K562 (cell line): ENCODE measurements at regions not wholly inside any gene's neighbourhood (a gene's known extent, or its start where the extent isn't known, plus 50 kb on each side); places are given as distances from the start of the nearest gene placed in this dataset.

Experiments used
- ATAC-seq: fragments of 200-7000 bp; cut with Tn5 transposase; 3 replicates; pipeline ENCODE4 v1.9.1; 2020; ENCODE audit warnings: moderate library complexity
- BruUV-seq: library from RNA; stranded (reverse); fragments of 400-500 nt; replicated peaks from 2 replicates; lab custom pipeline; 2021; lab: Mats Ljungman, UMichigan
- CTCF ChIA-PET: fragments of 300-600 bp; formaldehyde crosslinking; extraction: SDS; loops from one replicate; lab custom pipeline; 2021; ENCODE audit warnings: low intra/inter-chr PET ratio; lab: Yijun Ruan, JAX
- POLR2A ChIA-PET: fragments of 300-600, 350-650 bp; sonication (Branson Sonifier 250); formaldehyde crosslinking; extraction: SDS; loops from one replicate; lab custom pipeline; 2021; ENCODE audit warnings: antibody characterized with exemption, inconsistent platforms; lab: Yijun Ruan, JAX
- DNase-seq, 4 experiments: peaks; one replicate each; pipeline versions ENCODE4 v3.0.0 to v3.0.0-alpha.2; 2011 to 2018; ENCODE audit warnings: low spot score in 3 of 4, mixed read lengths in 3 of 4; ENCODE audit errors: extremely low read depth in 1 of 4
- FAIRE-seq: peaks from 2 replicates; lab custom pipeline; 2011; peaks lifted over from hg19 to GRCh38; lab: Jason Lieb, UNC
- H2AFZ ChIP-seq: 2 replicates; pipeline ENCODE4 v1.6.0; 2011; ENCODE audit warnings: low read depth, low read length, control low read depth, inconsistent platforms
- H3K27ac ChIP-seq: fragments of 200-600 bp; 3 replicates; pipeline ENCODE4 v1.8.0; 2011; ENCODE audit warnings: low read depth, mild to moderate bottlenecking, control low read depth, inconsistent platforms, low read length, moderate library complexity, mixed read lengths; ENCODE audit errors: extremely low read depth
- H3K27me3 ChIP-seq, 2 experiments: fragments of 300-600 bp in 1 of 2; 2 replicates in 1 of 2; 3 replicates in 1 of 2; pipeline versions ENCODE4 v1.6.0 to v1.8.0; 2011; ENCODE audit warnings: inconsistent platforms in 2 of 2, low read length in 2 of 2, mild to moderate bottlenecking in 1 of 2, mixed read lengths in 1 of 2, moderate library complexity in 1 of 2; ENCODE audit not compliant: control insufficient read depth in 2 of 2, insufficient read depth in 2 of 2
- H3K36me3 ChIP-seq: fragments of 300-600 bp; 3 replicates; pipeline ENCODE4 v1.8.0; 2011; ENCODE audit warnings: mild to moderate bottlenecking, low read length, inconsistent platforms; ENCODE audit not compliant: control insufficient read depth, insufficient read depth
- H3K4me1 ChIP-seq, 2 experiments: fragments of 200-600 bp in 1 of 2; replicated peaks in 1 of 2; 2 replicates in 1 of 2; 3 replicates in 1 of 2; pipeline versions ENCODE4 v1.5.1 to v1.8.0; 2011; ENCODE audit warnings: inconsistent platforms in 2 of 2, low read length in 2 of 2, mild to moderate bottlenecking in 1 of 2, mixed read lengths in 1 of 2, moderate library complexity in 1 of 2; ENCODE audit not compliant: control insufficient read depth in 2 of 2, insufficient read depth in 2 of 2
- H3K4me2 ChIP-seq: 2 replicates; pipeline ENCODE4 v1.6.1; 2011; ENCODE audit warnings: low read length, control low read depth, inconsistent platforms, mixed read lengths; ENCODE audit not compliant: insufficient read depth
- H3K4me3 ChIP-seq: fragments of 200-600 bp; sonication (generic), shearing (Covaris generic); 2 replicates; pipeline ENCODE4 v1.5.1; 2016; ENCODE audit warnings: control low read depth, inconsistent platforms
- H3K79me2 ChIP-seq: fragments of 200-600 bp; 3 replicates; pipeline ENCODE4 v1.8.0; 2011; ENCODE audit warnings: low read length, inconsistent platforms; ENCODE audit not compliant: control insufficient read depth, insufficient read depth
- H3K9ac ChIP-seq, 2 experiments: 2 replicates each; pipeline versions ENCODE4 v1.6.0 to v1.6.1; 2011; ENCODE audit warnings: low read depth in 2 of 2, low read length in 2 of 2, control low read depth in 1 of 2, inconsistent platforms in 1 of 2, mild to moderate bottlenecking in 1 of 2, mixed read lengths in 1 of 2; ENCODE audit not compliant: insufficient read depth in 1 of 2
- H3K9me1 ChIP-seq: one replicate; pipeline ENCODE4 v1.6.0; 2011; ENCODE audit warnings: inconsistent platforms, mild to moderate bottlenecking, low read length, moderate library complexity; ENCODE audit not compliant: control insufficient read depth, insufficient read depth
- H3K9me3 ChIP-seq: replicated peaks from 2 replicates; pipeline ENCODE4 v1.5.1; 2011; ENCODE audit warnings: low read depth, low read length, inconsistent platforms; ENCODE audit not compliant: control insufficient read depth, insufficient read depth
- H4K20me1 ChIP-seq: replicated peaks from 2 replicates; pipeline ENCODE4 v1.6.1; 2011; ENCODE audit warnings: low read length, inconsistent platforms, mixed read lengths; ENCODE audit not compliant: control insufficient read depth, insufficient read depth
- CEBPG ChIP-seq, 3 experiments: fragments of 200-800 bp in 1 of 3; sonication (Bioruptor generic) in 1 of 3; sonication (generic) in 1 of 3; formaldehyde crosslinking in 1 of 3; IDR thresholded peaks in 2 of 3; conservative IDR thresholded peaks in 1 of 3; 2 replicates each; pipeline versions ENCODE4 v1.6.1 to v1.8.0; 2016 to 2022; ENCODE audit warnings: missing compliant biosample characterization in 2 of 3, missing genetic modification characterization in 2 of 3, mild to moderate bottlenecking in 1 of 3, missing genetic modification reagents in 1 of 3
- HCFC1 ChIP-seq: IDR thresholded peaks from 2 replicates; pipeline ENCODE4 v1.6.1; 2012; ENCODE audit warnings: low read depth, low read length, improper control_type of control experiment
- HNRNPL ChIP-seq: fragments of 200-400 bp; formaldehyde crosslinking; IDR thresholded peaks from 2 replicates; pipeline ENCODE4 v1.6.1; 2017; ENCODE audit warnings: low read depth, mild to moderate bottlenecking, low read length
- SIRT6 ChIP-seq: IDR thresholded peaks from one replicate; pipeline ENCODE4 v1.6.1; 2012; ENCODE audit warnings: low read depth, mild to moderate bottlenecking, control low read depth, inconsistent platforms, low read length, moderate library complexity
- SMC3 ChIP-seq: conservative IDR thresholded peaks from 2 replicates; pipeline ENCODE4 v1.6.1; 2011; ENCODE audit warnings: low read depth, low read length, improper control_type of control experiment; ENCODE audit not compliant: insufficient read depth
- ZNF354B ChIP-seq: fragments of 250-450 bp; sonication (Bioruptor Pico); IDR thresholded peaks from 2 replicates; pipeline ENCODE4 v1.4.0; 2020
- WGBS: fragments of 100-300 bp; shearing (Covaris generic); methylation state at CpG from one replicate; pipeline ENCODE4 v1.1.6; 2016; ENCODE audit warnings: low coverage, mixed read lengths; ENCODE audit not compliant: insufficient coverage; ENCODE audit errors: missing lambda C conversion rate; 5-methylcytosine and 5-hydroxymethylcytosine counted together
- in situ Hi-C: fragments of 300-500 bp; cut with MboI; formaldehyde crosslinking; loops from 4 replicates; pipeline ENCODE4 v1.15.0; 2018; ENCODE audit warnings: inconsistent platforms, mixed read lengths
- intact Hi-C: fragments of 100-400 bp; cut with micrococcal nuclease; formaldehyde crosslinking; loops from 2 replicates; pipeline ENCODE4 v1.14.2; 2022
- TF ChIP-seq, protein P1 (sequence below): fragments of 250-450 bp; sonication (Bioruptor Pico); IDR thresholded peaks from 2 replicates; pipeline ENCODE4 v1.4.0; 2020; ENCODE audit warnings: borderline replicate concordance
- TF ChIP-seq, protein P2 (sequence below): sonication (generic); formaldehyde crosslinking; IDR thresholded peaks from 2 replicates; pipeline ENCODE4 v1.8.1; 2022; ENCODE audit warnings: missing genetic modification reagents
- TF ChIP-seq, protein P3 (sequence below): fragments of 250-450 bp; sonication (Bioruptor Pico); IDR thresholded peaks from 2 replicates; pipeline ENCODE4 v1.8.0; 2022; ENCODE audit warnings: inconsistent platforms, mild to moderate bottlenecking, moderate library complexity, borderline replicate concordance
- TF ChIP-seq, protein P4 (sequence below): conservative IDR thresholded peaks from 2 replicates; pipeline ENCODE4 v1.6.1; 2011; ENCODE audit warnings: low read depth, mild to moderate bottlenecking, low read length; ENCODE audit not compliant: control insufficient read depth
- TF ChIP-seq, protein P5 (sequence below): fragments of 450-650 bp; conservative IDR thresholded peaks from 2 replicates; pipeline ENCODE4 v1.6.1; 2016; ENCODE audit warnings: missing genetic modification characterization, low read depth, mild to moderate bottlenecking, control low read depth, missing compliant biosample characterization

DNA sequence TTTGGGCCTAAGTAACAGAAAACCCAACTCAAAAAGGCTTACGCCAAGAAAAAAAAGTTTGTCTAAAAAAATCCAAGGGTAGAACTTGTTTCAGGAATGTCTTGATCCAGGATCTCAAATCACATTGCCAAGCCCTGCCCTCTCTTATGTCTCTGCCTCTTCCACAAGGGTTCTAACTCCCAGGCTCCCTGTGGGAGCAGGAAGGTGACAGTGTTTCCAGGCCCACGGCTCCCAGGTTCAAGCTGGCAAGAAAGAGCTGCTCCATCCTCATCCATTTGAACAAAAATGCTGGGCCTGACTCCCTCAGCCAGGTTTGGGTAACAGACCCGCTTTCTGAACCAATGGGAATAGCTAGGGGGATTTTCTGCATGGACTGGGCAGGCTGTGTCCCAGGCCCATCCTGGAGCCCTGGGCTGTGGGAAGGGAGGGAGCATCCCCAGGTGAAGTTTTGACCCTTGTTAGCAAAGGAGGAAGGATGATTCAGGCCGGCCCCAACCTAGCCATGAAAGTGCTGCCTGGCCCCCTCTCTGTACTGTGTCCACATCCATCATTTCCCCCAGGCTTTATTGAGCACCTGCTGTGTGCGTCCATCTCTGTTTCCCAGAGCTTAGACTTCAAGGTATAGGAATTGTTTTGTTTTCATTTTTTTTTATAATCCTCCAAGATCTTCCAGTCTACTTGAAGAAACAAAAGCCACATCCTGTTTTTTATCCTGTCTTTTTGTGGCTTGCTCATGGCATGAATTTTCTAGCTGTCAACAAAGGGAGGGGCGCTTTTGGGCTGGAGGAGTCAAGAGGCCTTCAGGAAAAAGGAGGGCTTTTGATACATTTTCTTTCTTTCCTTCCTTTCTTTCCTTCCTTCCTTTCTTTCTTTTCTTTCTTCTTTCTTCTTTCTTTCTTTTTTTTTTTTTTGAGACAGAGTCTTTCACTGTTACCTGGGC, 159.8 kb downstream of the TFAP2C start (continued):
- TF ChIP-seq, protein P1, sequence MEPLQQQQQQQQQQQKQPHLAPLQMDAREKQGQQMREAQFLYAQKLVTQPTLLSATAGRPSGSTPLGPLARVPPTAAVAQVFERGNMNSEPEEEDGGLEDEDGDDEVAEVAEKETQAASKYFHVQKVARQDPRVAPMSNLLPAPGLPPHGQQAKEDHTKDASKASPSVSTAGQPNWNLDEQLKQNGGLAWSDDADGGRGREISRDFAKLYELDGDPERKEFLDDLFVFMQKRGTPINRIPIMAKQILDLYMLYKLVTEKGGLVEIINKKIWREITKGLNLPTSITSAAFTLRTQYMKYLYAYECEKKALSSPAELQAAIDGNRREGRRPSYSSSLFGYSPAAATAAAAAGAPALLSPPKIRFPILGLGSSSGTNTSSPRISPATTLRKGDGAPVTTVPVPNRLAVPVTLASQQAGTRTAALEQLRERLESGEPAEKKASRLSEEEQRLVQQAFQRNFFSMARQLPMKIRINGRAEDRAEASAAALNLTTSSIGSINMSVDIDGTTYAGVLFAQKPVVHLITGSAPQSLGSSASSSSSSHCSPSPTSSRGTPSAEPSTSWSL (CRISPR knock-in tag) = no peak
- no peak for TF ChIP-seq SMC3
- no peak for TF ChIP-seq CEBPG (CRISPR knock-in tag; IDR thresholded peaks at IDR 0.05)
- 0 out of 4 replicates have a peak, but pooled peaks of 1 of the 2 experiments have one; percentile 19 for TF ChIP-seq CEBPG (tag; conservative IDR thresholded peaks at IDR 0.05 in 1 of 2, IDR thresholded peaks at IDR 0.05 in 1 of 2)
- TF ChIP-seq, protein P2, sequence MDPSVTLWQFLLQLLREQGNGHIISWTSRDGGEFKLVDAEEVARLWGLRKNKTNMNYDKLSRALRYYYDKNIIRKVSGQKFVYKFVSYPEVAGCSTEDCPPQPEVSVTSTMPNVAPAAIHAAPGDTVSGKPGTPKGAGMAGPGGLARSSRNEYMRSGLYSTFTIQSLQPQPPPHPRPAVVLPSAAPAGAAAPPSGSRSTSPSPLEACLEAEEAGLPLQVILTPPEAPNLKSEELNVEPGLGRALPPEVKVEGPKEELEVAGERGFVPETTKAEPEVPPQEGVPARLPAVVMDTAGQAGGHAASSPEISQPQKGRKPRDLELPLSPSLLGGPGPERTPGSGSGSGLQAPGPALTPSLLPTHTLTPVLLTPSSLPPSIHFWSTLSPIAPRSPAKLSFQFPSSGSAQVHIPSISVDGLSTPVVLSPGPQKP = no peak

DNA sequence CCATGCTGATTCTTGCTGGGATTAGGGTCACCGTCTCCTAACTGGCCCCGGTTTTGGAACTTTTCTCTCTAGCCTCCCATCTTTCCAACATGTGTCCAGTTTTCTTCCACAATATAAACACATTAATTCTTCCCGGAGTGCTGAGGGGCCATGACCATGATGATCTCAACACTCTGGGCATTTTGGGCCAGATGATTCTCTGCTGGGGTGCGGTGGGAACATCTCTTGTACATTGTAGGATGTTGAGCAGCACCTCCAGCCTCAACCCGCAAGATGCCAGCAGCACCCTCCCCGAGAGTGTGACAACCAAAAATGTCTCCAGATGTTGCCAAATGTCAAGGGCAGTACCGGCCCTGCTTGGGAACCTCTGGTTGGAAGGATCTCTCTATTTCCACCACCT, 164.8 kb downstream of the TFAP2C start:
- ATAC-seq (no peak), DNase-seq (no peak), FAIRE-seq (no peak)
- Histone ChIP-seq H3K9ac (no peak overlapping the region), H3K4me2 (no peak overlapping the region), H4K20me1 (no peaks in the 10 kb centered on the region), H3K4me3 (no peak overlapping the region), H3K36me3 (no peaks in the 10 kb centered on the region), H3K9me1 (no peaks in the 10 kb centered on the region), H3K4me1 (no peaks in the 10 kb centered on the region), H3K27ac (no peak overlapping the region), H2AFZ (no peak overlapping the region), H3K27me3 (peaks cover 8 to 22% of the 10 kb centered on the region in 2 experiments; a peak in 4 of 5 replicates), H3K9me3 (no peaks in the 10 kb centered on the region), H3K79me2 (no peaks in the 10 kb centered on the region)
- intact Hi-C loops (no loop called here), in situ Hi-C loops (no loop called here)
- ChIA-PET POLR2A (no interaction called here), CTCF (no interaction called here)
- BruUV-seq = no TSS peak
- WGBS = 0% methylated on average over 7 of the region's 7 CpGs
- TF ChIP-seq ZNF354B (CRISPR knock-in tag) (no peak), SIRT6 (no peak), HNRNPL (no peak), HCFC1 (no peak)
- TF ChIP-seq, protein P3, sequence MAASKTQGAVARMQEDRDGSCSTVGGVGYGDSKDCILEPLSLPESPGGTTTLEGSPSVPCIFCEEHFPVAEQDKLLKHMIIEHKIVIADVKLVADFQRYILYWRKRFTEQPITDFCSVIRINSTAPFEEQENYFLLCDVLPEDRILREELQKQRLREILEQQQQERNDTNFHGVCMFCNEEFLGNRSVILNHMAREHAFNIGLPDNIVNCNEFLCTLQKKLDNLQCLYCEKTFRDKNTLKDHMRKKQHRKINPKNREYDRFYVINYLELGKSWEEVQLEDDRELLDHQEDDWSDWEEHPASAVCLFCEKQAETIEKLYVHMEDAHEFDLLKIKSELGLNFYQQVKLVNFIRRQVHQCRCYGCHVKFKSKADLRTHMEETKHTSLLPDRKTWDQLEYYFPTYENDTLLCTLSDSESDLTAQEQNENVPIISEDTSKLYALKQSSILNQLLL (CRISPR knock-in tag) = no peak
- TF ChIP-seq, protein P4, sequence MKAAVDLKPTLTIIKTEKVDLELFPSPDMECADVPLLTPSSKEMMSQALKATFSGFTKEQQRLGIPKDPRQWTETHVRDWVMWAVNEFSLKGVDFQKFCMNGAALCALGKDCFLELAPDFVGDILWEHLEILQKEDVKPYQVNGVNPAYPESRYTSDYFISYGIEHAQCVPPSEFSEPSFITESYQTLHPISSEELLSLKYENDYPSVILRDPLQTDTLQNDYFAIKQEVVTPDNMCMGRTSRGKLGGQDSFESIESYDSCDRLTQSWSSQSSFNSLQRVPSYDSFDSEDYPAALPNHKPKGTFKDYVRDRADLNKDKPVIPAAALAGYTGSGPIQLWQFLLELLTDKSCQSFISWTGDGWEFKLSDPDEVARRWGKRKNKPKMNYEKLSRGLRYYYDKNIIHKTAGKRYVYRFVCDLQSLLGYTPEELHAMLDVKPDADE = no peak
- TF ChIP-seq, protein P5, sequence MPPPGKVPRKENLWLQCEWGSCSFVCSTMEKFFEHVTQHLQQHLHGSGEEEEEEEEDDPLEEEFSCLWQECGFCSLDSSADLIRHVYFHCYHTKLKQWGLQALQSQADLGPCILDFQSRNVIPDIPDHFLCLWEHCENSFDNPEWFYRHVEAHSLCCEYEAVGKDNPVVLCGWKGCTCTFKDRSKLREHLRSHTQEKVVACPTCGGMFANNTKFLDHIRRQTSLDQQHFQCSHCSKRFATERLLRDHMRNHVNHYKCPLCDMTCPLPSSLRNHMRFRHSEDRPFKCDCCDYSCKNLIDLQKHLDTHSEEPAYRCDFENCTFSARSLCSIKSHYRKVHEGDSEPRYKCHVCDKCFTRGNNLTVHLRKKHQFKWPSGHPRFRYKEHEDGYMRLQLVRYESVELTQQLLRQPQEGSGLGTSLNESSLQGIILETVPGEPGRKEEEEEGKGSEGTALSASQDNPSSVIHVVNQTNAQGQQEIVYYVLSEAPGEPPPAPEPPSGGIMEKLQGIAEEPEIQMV = no peak
